SU-DHL-6 (cell line): ENCODE measurements at regions not wholly inside any gene's neighbourhood (a gene's known extent, or its start where the extent isn't known, plus 50 kb on each side); places are given as distances from the start of the nearest gene placed in this dataset.

Experiments
- EZH2phosphoT487 ChIP-seq: fragments of 200-600 bp; sonication (generic), shearing (Covaris generic); conservative IDR thresholded peaks from 2 replicates; pipeline ENCODE4 v1.6.1; 2018; ENCODE audit warnings: mild to moderate bottlenecking, antibody characterized with exemption, low read length, moderate library complexity, mixed read lengths
- TF ChIP-seq, protein P1 (sequence below): fragments of 200-600 bp; sonication (generic); IDR thresholded peaks from one replicate; pipeline ENCODE4 v1.5.1; 2017; ENCODE audit warnings: antibody characterized with exemption, mild to moderate bottlenecking, low read length, moderate library complexity; ENCODE audit not compliant: insufficient read depth, poor library complexity, severe bottlenecking

DNA sequence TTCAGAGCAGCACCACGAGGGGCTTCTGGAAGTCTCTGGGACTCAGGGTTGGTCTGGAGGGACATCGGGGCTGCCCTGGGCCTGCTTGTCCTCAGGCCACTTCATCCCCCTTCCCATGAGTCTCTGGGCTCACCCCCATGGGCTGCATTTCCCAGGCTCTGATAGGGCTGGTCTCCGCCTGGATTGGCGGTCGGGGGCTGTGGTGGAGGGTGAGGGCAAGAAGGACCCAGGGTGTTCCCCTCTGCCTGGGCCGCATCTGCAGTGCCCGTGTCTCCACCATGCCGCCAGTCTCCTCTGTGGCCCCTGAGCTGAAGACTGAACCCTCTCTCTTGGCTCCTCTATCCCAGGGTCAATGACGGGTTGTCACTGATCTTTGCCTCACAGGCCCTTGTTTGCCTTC is 242.1 kb downstream of the ADGRD1 start:
- TF ChIP-seq, protein P1, sequence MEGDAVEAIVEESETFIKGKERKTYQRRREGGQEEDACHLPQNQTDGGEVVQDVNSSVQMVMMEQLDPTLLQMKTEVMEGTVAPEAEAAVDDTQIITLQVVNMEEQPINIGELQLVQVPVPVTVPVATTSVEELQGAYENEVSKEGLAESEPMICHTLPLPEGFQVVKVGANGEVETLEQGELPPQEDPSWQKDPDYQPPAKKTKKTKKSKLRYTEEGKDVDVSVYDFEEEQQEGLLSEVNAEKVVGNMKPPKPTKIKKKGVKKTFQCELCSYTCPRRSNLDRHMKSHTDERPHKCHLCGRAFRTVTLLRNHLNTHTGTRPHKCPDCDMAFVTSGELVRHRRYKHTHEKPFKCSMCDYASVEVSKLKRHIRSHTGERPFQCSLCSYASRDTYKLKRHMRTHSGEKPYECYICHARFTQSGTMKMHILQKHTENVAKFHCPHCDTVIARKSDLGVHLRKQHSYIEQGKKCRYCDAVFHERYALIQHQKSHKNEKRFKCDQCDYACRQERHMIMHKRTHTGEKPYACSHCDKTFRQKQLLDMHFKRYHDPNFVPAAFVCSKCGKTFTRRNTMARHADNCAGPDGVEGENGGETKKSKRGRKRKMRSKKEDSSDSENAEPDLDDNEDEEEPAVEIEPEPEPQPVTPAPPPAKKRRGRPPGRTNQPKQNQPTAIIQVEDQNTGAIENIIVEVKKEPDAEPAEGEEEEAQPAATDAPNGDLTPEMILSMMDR = no peak
- no peak for TF ChIP-seq EZH2phosphoT487
